A673 (cell line): ENCODE measurements at regions not wholly inside any gene's neighbourhood (a gene's known extent, or its start where the extent isn't known, plus 50 kb on each side); places are given as distances from the start of the nearest gene placed in this dataset.

ENCODE experiments used
- BruUV-seq: library from RNA; stranded (reverse); fragments of 400-500 nt; replicated peaks from 2 replicates; lab custom pipeline; 2021; lab: Mats Ljungman, UMichigan
- CTCF ChIA-PET: fragments of 300-600 bp; sonication (Branson Sonifier 250); formaldehyde crosslinking; loops from one replicate; lab custom pipeline; 2022; ENCODE audit warnings: antibody characterized with exemption; lab: Charles Lee
- POLR2A ChIA-PET: fragments of 300-600 bp; sonication (Branson Sonifier 250); formaldehyde crosslinking; loops from one replicate; lab custom pipeline; 2022; ENCODE audit warnings: antibody characterized with exemption; ENCODE audit not compliant: low non-redundant PET; lab: Charles Lee
- DNase-seq: peaks from one replicate; pipeline ENCODE4 v3.0.0-alpha.2; 2015; ENCODE audit warnings: low spot score
- H3K27ac ChIP-seq: fragments of 200-600 bp; sonication (generic); 2 replicates; pipeline ENCODE4 v1.5.1; 2016; ENCODE audit warnings: mixed run types, low read depth, mild to moderate bottlenecking, mixed read lengths, antibody characterized with exemption, low read length; ENCODE audit not compliant: poor library complexity, severe bottlenecking
- H3K27me3 ChIP-seq: fragments of 200-600 bp; sonication (generic); replicated peaks from 2 replicates; pipeline ENCODE4 v1.6.1; 2017; ENCODE audit warnings: mixed run types, low read depth, mild to moderate bottlenecking, mixed read lengths, antibody characterized with exemption, low read length; ENCODE audit not compliant: insufficient read depth, poor library complexity
- H3K36me3 ChIP-seq: fragments of 200-600 bp; sonication (generic); 2 replicates; pipeline ENCODE4 v1.6.1; 2016; ENCODE audit warnings: mixed run types, mild to moderate bottlenecking, mixed read lengths, antibody characterized with exemption, low read length; ENCODE audit not compliant: insufficient read depth, poor library complexity, severe bottlenecking
- H3K4me1 ChIP-seq: fragments of 200-600 bp; sonication (generic); 2 replicates; pipeline ENCODE4 v1.6.1; 2017; ENCODE audit warnings: mixed run types, mild to moderate bottlenecking, mixed read lengths, antibody characterized with exemption, low read length; ENCODE audit not compliant: insufficient read depth, poor library complexity, severe bottlenecking
- H3K4me3 ChIP-seq: fragments of 200-600 bp; sonication (generic); 2 replicates; pipeline ENCODE4 v1.5.1; 2016; ENCODE audit warnings: low read depth, mixed run types, mild to moderate bottlenecking, mixed read lengths, low read length; ENCODE audit not compliant: poor library complexity, severe bottlenecking
- H3K9me3 ChIP-seq: fragments of 200-600 bp; sonication (generic); 2 replicates; pipeline ENCODE4 v1.6.1; 2016; ENCODE audit warnings: mixed run types, low read depth, mild to moderate bottlenecking, mixed read lengths, antibody characterized with exemption, low read length; ENCODE audit not compliant: poor library complexity, severe bottlenecking
- EZH2 ChIP-seq: fragments of 200-600 bp; sonication (generic); IDR thresholded peaks from 2 replicates; pipeline ENCODE4 v1.6.1; 2017; ENCODE audit warnings: borderline replicate concordance, low read depth, mild to moderate bottlenecking, mixed read lengths, antibody characterized with exemption, low read length; ENCODE audit not compliant: poor library complexity, severe bottlenecking
- intact Hi-C: fragments of 100-400 bp; cut with micrococcal nuclease; formaldehyde crosslinking; loops from one replicate; pipeline ENCODE4 v1.10.0; 2022; ENCODE audit not compliant: unreplicated experiment
- TF ChIP-seq, protein P1 (sequence below): fragments of 300-800, 200-600 bp; sonication (generic); conservative IDR thresholded peaks from 2 replicates; pipeline ENCODE4 v1.5.1; 2017; ENCODE audit warnings: low read depth, mild to moderate bottlenecking, antibody characterized with exemption, low read length, moderate library complexity, mixed read lengths

GRCh38 chr2:186946896-186947467 lies 98.0 kb upstream of the ZSWIM2 start:
- no TSS peak for BruUV-seq
- Histone ChIP-seq H3K4me1 (no peaks in the 10 kb centered on the region), H3K27me3 (no peaks in the 10 kb centered on the region), H3K36me3 (no peaks in the 10 kb centered on the region), H3K27ac (no peak overlapping the region), H3K4me3 (no peak overlapping the region), H3K9me3 (no peaks in the 10 kb centered on the region)
- ChIA-PET CTCF (no interaction called here), POLR2A (no interaction called here)
- intact Hi-C loops = no loop called here
- TF ChIP-seq, protein P1, sequence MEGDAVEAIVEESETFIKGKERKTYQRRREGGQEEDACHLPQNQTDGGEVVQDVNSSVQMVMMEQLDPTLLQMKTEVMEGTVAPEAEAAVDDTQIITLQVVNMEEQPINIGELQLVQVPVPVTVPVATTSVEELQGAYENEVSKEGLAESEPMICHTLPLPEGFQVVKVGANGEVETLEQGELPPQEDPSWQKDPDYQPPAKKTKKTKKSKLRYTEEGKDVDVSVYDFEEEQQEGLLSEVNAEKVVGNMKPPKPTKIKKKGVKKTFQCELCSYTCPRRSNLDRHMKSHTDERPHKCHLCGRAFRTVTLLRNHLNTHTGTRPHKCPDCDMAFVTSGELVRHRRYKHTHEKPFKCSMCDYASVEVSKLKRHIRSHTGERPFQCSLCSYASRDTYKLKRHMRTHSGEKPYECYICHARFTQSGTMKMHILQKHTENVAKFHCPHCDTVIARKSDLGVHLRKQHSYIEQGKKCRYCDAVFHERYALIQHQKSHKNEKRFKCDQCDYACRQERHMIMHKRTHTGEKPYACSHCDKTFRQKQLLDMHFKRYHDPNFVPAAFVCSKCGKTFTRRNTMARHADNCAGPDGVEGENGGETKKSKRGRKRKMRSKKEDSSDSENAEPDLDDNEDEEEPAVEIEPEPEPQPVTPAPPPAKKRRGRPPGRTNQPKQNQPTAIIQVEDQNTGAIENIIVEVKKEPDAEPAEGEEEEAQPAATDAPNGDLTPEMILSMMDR = no peak
- TF ChIP-seq EZH2 = no peak
- no peak for DNase-seq

GRCh38 chr2:186941853-186942252 lies 92.9 kb upstream of the ZSWIM2 start:
- no peaks in the 10 kb centered on the region for H3K9me3 ChIP-seq
- H3K27ac ChIP-seq = no peak overlapping the region
- H3K4me3 ChIP-seq = no peak overlapping the region
- CTCF ChIA-PET = no interaction called here
- no TSS peak for BruUV-seq
- POLR2A ChIA-PET = no interaction called here
- no peaks in the 10 kb centered on the region for H3K36me3 ChIP-seq
- DNase-seq = no peak
- no peaks in the 10 kb centered on the region for H3K4me1 ChIP-seq
- intact Hi-C loops = no loop called here
- H3K27me3 ChIP-seq = no peaks in the 10 kb centered on the region
- TF ChIP-seq, protein P1 = no peak
- no peak for TF ChIP-seq EZH2

DNA sequence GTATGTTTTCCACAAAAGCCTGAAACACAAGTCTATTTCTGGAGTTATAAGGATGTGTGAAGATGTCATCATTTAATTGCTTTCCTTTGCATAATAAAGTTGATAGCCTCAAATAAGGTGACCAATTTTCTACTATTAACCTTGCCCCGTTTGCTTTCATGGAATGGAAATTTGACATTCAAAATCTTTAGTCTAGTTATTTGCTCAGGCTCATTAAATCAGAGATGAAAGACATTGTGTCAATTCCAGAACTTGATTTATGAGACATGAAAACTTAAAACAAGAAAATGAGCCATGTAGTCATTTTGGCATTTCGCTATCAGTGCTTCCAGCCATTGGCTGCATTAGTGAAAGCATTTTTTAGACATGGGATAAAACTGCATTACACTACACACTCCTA lies 91.5 kb upstream of the ZSWIM2 start:
- intact Hi-C loops = no loop called here
- no peaks in the 10 kb centered on the region for H3K36me3 ChIP-seq
- H3K4me3 ChIP-seq = no peak overlapping the region
- no peak for TF ChIP-seq EZH2
- TF ChIP-seq, protein P1 = no peak
- H3K4me1 ChIP-seq = no peaks in the 10 kb centered on the region
- no peak for DNase-seq
- BruUV-seq = no TSS peak
- ChIA-PET CTCF (no interaction called here), POLR2A (no interaction called here)
- H3K27me3 ChIP-seq = no peaks in the 10 kb centered on the region
- H3K27ac ChIP-seq = no peak overlapping the region
- H3K9me3 ChIP-seq = no peaks in the 10 kb centered on the region
